ENCODE measurements at regions not wholly inside any gene's neighbourhood (a gene's known extent, or its start where the extent isn't known, plus 50 kb on each side); places are given as distances from the start of the nearest gene placed in this dataset.

DNA sequence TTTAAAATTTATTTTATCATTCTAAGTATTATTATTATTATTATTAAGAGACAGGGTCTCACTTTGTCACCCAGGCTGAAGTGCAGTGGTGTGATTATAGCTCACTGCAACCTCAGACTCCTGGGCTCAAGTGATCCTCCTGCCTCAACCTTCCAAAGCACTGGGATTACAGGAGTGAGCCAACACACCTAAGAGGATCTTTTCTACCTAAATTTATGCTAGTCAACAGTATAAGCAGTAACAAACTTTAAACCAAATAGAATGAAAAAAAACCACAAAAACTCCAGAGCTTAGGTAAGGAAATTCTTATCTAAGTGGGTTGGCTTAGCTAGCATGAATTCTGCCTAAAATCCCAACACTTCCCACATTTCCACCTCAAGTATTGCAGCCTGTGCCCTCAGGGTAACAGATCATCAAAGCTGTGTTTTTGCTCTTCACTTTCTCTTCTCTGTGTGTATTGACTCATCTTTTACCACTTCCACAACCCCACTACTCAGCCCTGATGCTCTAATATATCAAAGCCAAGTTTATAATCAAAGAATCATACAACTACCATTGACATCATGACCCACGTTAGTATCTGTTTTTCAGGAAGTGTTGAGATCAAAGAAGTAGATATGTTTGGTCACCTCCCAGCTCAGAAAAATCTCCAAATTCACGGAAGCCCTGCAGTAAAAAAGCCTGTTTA, 93.7 kb upstream of the SPON1 start:
- H3K4me2 ChIP-seq (ENCODE audit: low read length): no peak overlapping the region
- no peak overlapping the region for H2AFZ ChIP-seq (ENCODE audit: low read depth, low read length)
- DNase-seq (ENCODE audit: low read depth) (no peak), FAIRE-seq (no peak)
- no peaks in the 10 kb centered on the region for H3K9me3 ChIP-seq (ENCODE audit: insufficient read depth, low read depth, low read length)
- H3K36me3 Mint-ChIP-seq (ENCODE audit: low read depth, unreplicated experiment): no peaks in the 10 kb centered on the region
- H3K36me3 ChIP-seq (ENCODE audit: insufficient read depth, low read length): no peaks in the 10 kb centered on the region
- no peak overlapping the region for H3K27ac ChIP-seq (ENCODE audit: low read depth, low read length)
- H3K27me3 Mint-ChIP-seq (ENCODE audit: low read depth, unreplicated experiment): peaks cover 16% of the 10 kb centered on the region
- H3K9ac ChIP-seq (ENCODE audit: low read length): no peak overlapping the region
- no peak for TF ChIP-seq EZH2 (IDR thresholded peaks at IDR 0.05; ENCODE audit: insufficient read depth, low read length)
- TF ChIP-seq, protein P1, sequence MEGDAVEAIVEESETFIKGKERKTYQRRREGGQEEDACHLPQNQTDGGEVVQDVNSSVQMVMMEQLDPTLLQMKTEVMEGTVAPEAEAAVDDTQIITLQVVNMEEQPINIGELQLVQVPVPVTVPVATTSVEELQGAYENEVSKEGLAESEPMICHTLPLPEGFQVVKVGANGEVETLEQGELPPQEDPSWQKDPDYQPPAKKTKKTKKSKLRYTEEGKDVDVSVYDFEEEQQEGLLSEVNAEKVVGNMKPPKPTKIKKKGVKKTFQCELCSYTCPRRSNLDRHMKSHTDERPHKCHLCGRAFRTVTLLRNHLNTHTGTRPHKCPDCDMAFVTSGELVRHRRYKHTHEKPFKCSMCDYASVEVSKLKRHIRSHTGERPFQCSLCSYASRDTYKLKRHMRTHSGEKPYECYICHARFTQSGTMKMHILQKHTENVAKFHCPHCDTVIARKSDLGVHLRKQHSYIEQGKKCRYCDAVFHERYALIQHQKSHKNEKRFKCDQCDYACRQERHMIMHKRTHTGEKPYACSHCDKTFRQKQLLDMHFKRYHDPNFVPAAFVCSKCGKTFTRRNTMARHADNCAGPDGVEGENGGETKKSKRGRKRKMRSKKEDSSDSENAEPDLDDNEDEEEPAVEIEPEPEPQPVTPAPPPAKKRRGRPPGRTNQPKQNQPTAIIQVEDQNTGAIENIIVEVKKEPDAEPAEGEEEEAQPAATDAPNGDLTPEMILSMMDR (IDR thresholded peaks at IDR 0.05; ENCODE audit: insufficient read depth, low read depth, low read length): no peak
- no peaks in the 10 kb centered on the region for H3K79me2 ChIP-seq (ENCODE audit: insufficient read depth, low read length)
- no peak overlapping the region for H3K4me3 ChIP-seq (ENCODE audit: insufficient read depth, low read depth, low read length)
- no peak overlapping the region for H3K27ac Mint-ChIP-seq (ENCODE audit: unreplicated experiment)
- H3K4me1 ChIP-seq (ENCODE audit: insufficient read depth, low read length): no peaks in the 10 kb centered on the region
- H3K9me3 Mint-ChIP-seq (ENCODE audit: unreplicated experiment): peaks cover 3% of the 10 kb centered on the region
- peaks cover 4% of the 10 kb centered on the region for H3K4me1 Mint-ChIP-seq (ENCODE audit: low read depth, unreplicated experiment)
- H4K20me1 ChIP-seq (ENCODE audit: insufficient read depth, low read length): no peaks in the 10 kb centered on the region
- no peaks in the 10 kb centered on the region for H3K27me3 ChIP-seq (ENCODE audit: insufficient read depth, low read length)
- H3K4me3 Mint-ChIP-seq (ENCODE audit: unreplicated experiment): no peak overlapping the region

GRCh38 chr11:13869398-13869886, 93.1 kb upstream of the SPON1 start:
- Mint-ChIP-seq H3K4me3 (ENCODE audit: unreplicated experiment) (no peak overlapping the region), H3K27me3 (ENCODE audit: low read depth, unreplicated experiment) (peaks cover 16% of the 10 kb centered on the region), H3K4me1 (ENCODE audit: low read depth, unreplicated experiment) (peaks cover 4% of the 10 kb centered on the region), H3K9me3 (ENCODE audit: unreplicated experiment) (peaks cover 3% of the 10 kb centered on the region), H3K27ac (ENCODE audit: unreplicated experiment) (no peak overlapping the region), H3K36me3 (ENCODE audit: low read depth, unreplicated experiment) (no peaks in the 10 kb centered on the region)
- H3K9ac ChIP-seq (ENCODE audit: low read length): no peak overlapping the region
- H3K79me2 ChIP-seq (ENCODE audit: insufficient read depth, low read length): no peaks in the 10 kb centered on the region
- no peaks in the 10 kb centered on the region for H3K27me3 ChIP-seq (ENCODE audit: insufficient read depth, low read length)
- TF ChIP-seq EZH2 (IDR thresholded peaks at IDR 0.05; ENCODE audit: insufficient read depth, low read length): no peak
- TF ChIP-seq, protein P1 (IDR thresholded peaks at IDR 0.05; ENCODE audit: insufficient read depth, low read depth, low read length): no peak
- no peak for FAIRE-seq
- no peak overlapping the region for H3K4me3 ChIP-seq (ENCODE audit: insufficient read depth, low read depth, low read length)
- no peaks in the 10 kb centered on the region for H3K4me1 ChIP-seq (ENCODE audit: insufficient read depth, low read length)
- H3K36me3 ChIP-seq (ENCODE audit: insufficient read depth, low read length): no peaks in the 10 kb centered on the region
- H4K20me1 ChIP-seq (ENCODE audit: insufficient read depth, low read length): no peaks in the 10 kb centered on the region
- H3K27ac ChIP-seq (ENCODE audit: low read depth, low read length): no peak overlapping the region
- H2AFZ ChIP-seq (ENCODE audit: low read depth, low read length): no peak overlapping the region
- H3K4me2 ChIP-seq (ENCODE audit: low read length): no peak overlapping the region
- no peak for DNase-seq (ENCODE audit: low read depth)
- no peaks in the 10 kb centered on the region for H3K9me3 ChIP-seq (ENCODE audit: insufficient read depth, low read depth, low read length)

GRCh38 chr11:13874597-13874996, 87.9 kb upstream of the SPON1 start:
- H3K36me3 ChIP-seq (ENCODE audit: insufficient read depth, low read length): no peaks in the 10 kb centered on the region
- no peaks in the 10 kb centered on the region for H3K36me3 Mint-ChIP-seq (ENCODE audit: low read depth, unreplicated experiment)
- no peak overlapping the region for H3K4me3 ChIP-seq (ENCODE audit: insufficient read depth, low read depth, low read length)
- no peaks in the 10 kb centered on the region for H3K9me3 ChIP-seq (ENCODE audit: insufficient read depth, low read depth, low read length)
- no peak overlapping the region for H3K27ac Mint-ChIP-seq (ENCODE audit: unreplicated experiment)
- no peak overlapping the region for H3K4me3 Mint-ChIP-seq (ENCODE audit: unreplicated experiment)
- H3K4me1 Mint-ChIP-seq (ENCODE audit: low read depth, unreplicated experiment): peaks cover 4% of the 10 kb centered on the region
- no peak overlapping the region for H3K4me2 ChIP-seq (ENCODE audit: low read length)
- H3K79me2 ChIP-seq (ENCODE audit: insufficient read depth, low read length): no peaks in the 10 kb centered on the region
- TF ChIP-seq, protein P1 (IDR thresholded peaks at IDR 0.05; ENCODE audit: insufficient read depth, low read depth, low read length): no peak
- no peak for TF ChIP-seq EZH2 (IDR thresholded peaks at IDR 0.05; ENCODE audit: insufficient read depth, low read length)
- no peak overlapping the region for H2AFZ ChIP-seq (ENCODE audit: low read depth, low read length)
- peaks cover 5% of the 10 kb centered on the region for H3K9me3 Mint-ChIP-seq (ENCODE audit: unreplicated experiment)
- H3K27me3 ChIP-seq (ENCODE audit: insufficient read depth, low read length): no peaks in the 10 kb centered on the region
- peaks cover 35% of the 10 kb centered on the region for H3K27me3 Mint-ChIP-seq (ENCODE audit: low read depth, unreplicated experiment)
- H3K9ac ChIP-seq (ENCODE audit: low read length): no peak overlapping the region
- no peaks in the 10 kb centered on the region for H3K4me1 ChIP-seq (ENCODE audit: insufficient read depth, low read length)
- H3K27ac ChIP-seq (ENCODE audit: low read depth, low read length): no peak overlapping the region
- FAIRE-seq (no peak), DNase-seq (ENCODE audit: low read depth) (no peak)
- H4K20me1 ChIP-seq (ENCODE audit: insufficient read depth, low read length): no peaks in the 10 kb centered on the region
